ENCODE measurements at regions not wholly inside any gene's neighbourhood (a gene's known extent, or its start where the extent isn't known, plus 50 kb on each side); places are given as distances from the start of the nearest gene placed in this dataset.

DNA sequence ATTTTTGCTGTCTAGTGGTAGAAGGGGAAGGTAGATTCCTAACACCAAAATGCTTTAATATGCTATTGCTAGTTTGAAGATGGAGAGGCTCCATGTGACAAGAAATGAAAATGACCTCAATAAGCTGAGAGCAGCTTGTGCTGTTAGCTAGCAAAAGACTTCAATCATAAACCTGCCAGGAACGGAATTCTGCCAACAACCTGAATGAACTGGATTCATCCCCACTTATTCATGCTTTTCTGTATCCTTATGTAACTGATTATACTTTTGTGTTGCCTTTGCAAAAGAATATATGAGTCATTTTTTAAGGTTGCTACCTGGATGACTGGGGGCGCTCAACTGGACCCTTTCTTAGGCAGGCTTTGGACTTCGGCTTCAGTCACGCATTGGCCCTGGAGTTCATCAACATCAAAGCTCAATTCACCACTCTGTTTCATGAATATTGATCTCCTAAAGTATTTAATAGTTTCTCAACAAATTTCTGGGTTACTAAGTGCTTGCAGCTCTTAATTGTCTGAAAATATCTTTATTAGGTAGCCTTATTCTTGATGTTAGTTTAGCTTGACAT, 97.5 kb upstream of the KCNJ3 start:
- no peaks in the 10 kb centered on the region for H3K9me3 Mint-ChIP-seq (ENCODE audit: unreplicated experiment)
- POLR2A ChIA-PET = no interaction called here
- DNase-seq (ENCODE audit: unreplicated experiment) = no peak

DNA sequence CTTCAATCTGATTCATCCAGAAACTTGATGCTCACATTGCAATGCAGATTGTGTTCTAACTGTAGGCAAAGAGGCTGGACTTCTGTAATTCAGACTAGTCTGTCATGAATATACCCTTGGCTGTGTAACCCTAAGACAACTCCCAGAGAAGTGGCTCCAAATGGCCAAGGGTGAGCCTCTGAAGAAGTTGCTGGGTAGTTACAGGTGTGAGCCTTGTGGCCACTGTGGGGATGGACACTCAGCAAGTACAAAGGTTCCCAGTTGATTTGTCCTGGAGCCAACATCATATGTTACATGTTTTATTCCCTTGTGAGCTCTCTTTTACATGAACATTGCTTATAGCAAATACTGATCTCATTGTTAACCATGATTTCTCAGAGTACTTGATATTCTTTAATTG, 94.8 kb upstream of the KCNJ3 start:
- no peaks in the 10 kb centered on the region for H3K36me3 Mint-ChIP-seq (ENCODE audit: insufficient read depth, unreplicated experiment)
- intact Hi-C loops (cut with micrococcal nuclease) = no loop called here
- H3K4me1 Mint-ChIP-seq (ENCODE audit: insufficient read depth, unreplicated experiment) = no peaks in the 10 kb centered on the region
- H3K4me3 Mint-ChIP-seq (ENCODE audit: unreplicated experiment) = no peak overlapping the region
- no TSS peak for BruUV-seq (replicated peaks)
- ChIA-PET POLR2A (no interaction called here), CTCF (no interaction called here)
- H3K9me3 Mint-ChIP-seq (ENCODE audit: unreplicated experiment) = no peaks in the 10 kb centered on the region
- TF ChIP-seq, protein P1, sequence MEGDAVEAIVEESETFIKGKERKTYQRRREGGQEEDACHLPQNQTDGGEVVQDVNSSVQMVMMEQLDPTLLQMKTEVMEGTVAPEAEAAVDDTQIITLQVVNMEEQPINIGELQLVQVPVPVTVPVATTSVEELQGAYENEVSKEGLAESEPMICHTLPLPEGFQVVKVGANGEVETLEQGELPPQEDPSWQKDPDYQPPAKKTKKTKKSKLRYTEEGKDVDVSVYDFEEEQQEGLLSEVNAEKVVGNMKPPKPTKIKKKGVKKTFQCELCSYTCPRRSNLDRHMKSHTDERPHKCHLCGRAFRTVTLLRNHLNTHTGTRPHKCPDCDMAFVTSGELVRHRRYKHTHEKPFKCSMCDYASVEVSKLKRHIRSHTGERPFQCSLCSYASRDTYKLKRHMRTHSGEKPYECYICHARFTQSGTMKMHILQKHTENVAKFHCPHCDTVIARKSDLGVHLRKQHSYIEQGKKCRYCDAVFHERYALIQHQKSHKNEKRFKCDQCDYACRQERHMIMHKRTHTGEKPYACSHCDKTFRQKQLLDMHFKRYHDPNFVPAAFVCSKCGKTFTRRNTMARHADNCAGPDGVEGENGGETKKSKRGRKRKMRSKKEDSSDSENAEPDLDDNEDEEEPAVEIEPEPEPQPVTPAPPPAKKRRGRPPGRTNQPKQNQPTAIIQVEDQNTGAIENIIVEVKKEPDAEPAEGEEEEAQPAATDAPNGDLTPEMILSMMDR (IDR thresholded peaks at IDR 0.05; ENCODE audit: unreplicated experiment) = no peak
- H3K27me3 Mint-ChIP-seq (ENCODE audit: insufficient read depth, unreplicated experiment) = peaks cover 17% of the 10 kb centered on the region
- H3K27ac Mint-ChIP-seq (ENCODE audit: low read depth, unreplicated experiment) = no peak overlapping the region
- no peak for DNase-seq (ENCODE audit: unreplicated experiment)

More for the DNA sequence above, 97.5 kb upstream of the KCNJ3 start:
- H3K4me3 Mint-ChIP-seq (ENCODE audit: unreplicated experiment) = no peak overlapping the region
- H3K27me3 Mint-ChIP-seq (ENCODE audit: insufficient read depth, unreplicated experiment) = peaks cover 26% of the 10 kb centered on the region
- BruUV-seq (replicated peaks) = no TSS peak
- no peaks in the 10 kb centered on the region for H3K4me1 Mint-ChIP-seq (ENCODE audit: insufficient read depth, unreplicated experiment)
- no peaks in the 10 kb centered on the region for H3K36me3 Mint-ChIP-seq (ENCODE audit: insufficient read depth, unreplicated experiment)
- TF ChIP-seq, protein P1 (IDR thresholded peaks at IDR 0.05; ENCODE audit: unreplicated experiment) = no peak
- H3K27ac Mint-ChIP-seq (ENCODE audit: low read depth, unreplicated experiment) = no peak overlapping the region
- CTCF ChIA-PET = interaction anchor here (0.6 kb wide), 1 partner anchor 17 kb away, joined by 4 read pairs; no protein-coding TSS in a partner anchor
- intact Hi-C loops (cut with micrococcal nuclease) = no loop called here

DNA sequence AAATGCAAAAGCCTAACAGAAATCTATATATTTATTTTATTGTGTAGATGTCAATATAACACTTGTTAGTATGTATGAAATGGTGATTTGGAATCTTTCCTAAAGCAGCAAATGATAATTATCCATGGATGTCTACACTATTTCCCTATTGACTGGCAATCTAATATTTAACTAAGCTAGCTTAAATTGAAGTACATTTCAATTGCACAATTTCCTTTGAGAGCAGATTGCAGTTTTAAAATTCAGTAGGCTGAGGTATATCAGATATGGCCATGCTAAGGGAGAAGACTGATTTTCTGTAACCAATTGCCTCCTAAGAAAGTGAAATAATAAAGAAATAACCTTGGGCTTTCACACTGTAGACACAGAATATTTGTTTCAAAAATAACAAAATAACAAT, 90.1 kb upstream of the KCNJ3 start:
- no peaks in the 10 kb centered on the region for H3K36me3 Mint-ChIP-seq (ENCODE audit: insufficient read depth, unreplicated experiment)
- TF ChIP-seq, protein P1 (IDR thresholded peaks at IDR 0.05; ENCODE audit: unreplicated experiment) = no peak
- no peaks in the 10 kb centered on the region for H3K4me1 Mint-ChIP-seq (ENCODE audit: insufficient read depth, unreplicated experiment)
- intact Hi-C loops (cut with micrococcal nuclease) = no loop called here
- ChIA-PET POLR2A (no interaction called here), CTCF (no interaction called here)
- no peak overlapping the region for H3K4me3 Mint-ChIP-seq (ENCODE audit: unreplicated experiment)
- no peak overlapping the region for H3K27ac Mint-ChIP-seq (ENCODE audit: low read depth, unreplicated experiment)
- no peaks in the 10 kb centered on the region for H3K9me3 Mint-ChIP-seq (ENCODE audit: unreplicated experiment)
- peaks cover 17% of the 10 kb centered on the region for H3K27me3 Mint-ChIP-seq (ENCODE audit: insufficient read depth, unreplicated experiment)
- no peak for DNase-seq (ENCODE audit: unreplicated experiment)
- no TSS peak for BruUV-seq (replicated peaks)

DNA sequence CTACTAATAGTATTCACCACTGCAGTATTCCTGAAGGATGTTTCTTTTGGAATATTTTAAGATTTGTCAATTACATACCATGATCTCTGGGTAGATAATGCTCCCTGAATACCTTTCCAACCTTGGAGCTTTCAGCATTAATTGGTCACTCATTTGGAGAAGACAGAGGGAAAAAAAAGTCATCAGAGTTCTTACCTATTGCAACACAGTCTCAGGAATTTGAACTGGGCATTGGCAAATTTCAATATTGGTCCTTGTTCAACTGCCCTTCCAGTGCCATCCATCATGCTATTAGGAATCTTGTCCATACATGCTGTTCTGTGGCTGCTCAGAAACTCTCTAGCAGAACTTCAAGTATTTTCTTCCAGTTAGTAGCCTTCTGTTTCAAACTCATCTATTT, 83.6 kb upstream of the KCNJ3 start:
- no peaks in the 10 kb centered on the region for H3K36me3 Mint-ChIP-seq (ENCODE audit: insufficient read depth, unreplicated experiment)
- ChIA-PET CTCF (no interaction called here), POLR2A (no interaction called here)
- H3K4me1 Mint-ChIP-seq (ENCODE audit: insufficient read depth, unreplicated experiment) = no peaks in the 10 kb centered on the region
- no peak overlapping the region for H3K27ac Mint-ChIP-seq (ENCODE audit: low read depth, unreplicated experiment)
- TF ChIP-seq, protein P1 (IDR thresholded peaks at IDR 0.05; ENCODE audit: unreplicated experiment) = no peak
- no peak for DNase-seq (ENCODE audit: unreplicated experiment)
- H3K4me3 Mint-ChIP-seq (ENCODE audit: unreplicated experiment) = no peak overlapping the region
- peaks cover 56% of the 10 kb centered on the region for H3K27me3 Mint-ChIP-seq (ENCODE audit: insufficient read depth, unreplicated experiment)
- intact Hi-C loops (cut with micrococcal nuclease) = no loop called here
- no TSS peak for BruUV-seq (replicated peaks)
- H3K9me3 Mint-ChIP-seq (ENCODE audit: unreplicated experiment) = no peaks in the 10 kb centered on the region

Data from MCF 10A (cell line).